ENCODE measurements at regions not wholly inside any gene's neighbourhood (a gene's known extent, or its start where the extent isn't known, plus 50 kb on each side); places are given as distances from the start of the nearest gene placed in this dataset.

DNA sequence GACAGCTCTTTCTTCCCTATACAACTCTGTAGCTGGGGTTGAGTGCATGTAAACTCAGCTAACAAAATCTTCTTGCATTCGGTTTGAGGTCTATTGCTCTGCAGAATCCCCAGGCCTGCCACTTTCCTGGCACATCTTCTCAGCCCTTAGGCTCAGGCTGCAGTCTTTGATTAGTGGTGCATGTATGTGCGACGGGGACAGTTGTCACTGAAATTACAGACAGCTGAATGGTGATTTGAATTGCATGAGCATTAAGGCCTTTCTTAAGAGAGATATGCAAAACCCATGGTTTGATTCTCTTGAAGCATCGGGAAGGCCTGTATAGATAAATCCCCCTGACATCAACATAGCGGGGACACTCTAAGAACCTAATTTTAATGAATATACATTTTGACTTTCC, 222.8 kb downstream of the CDH26 start:
- ChIA-PET POLR2A (no interaction called here), CTCF (interaction anchor here (1.0 kb wide), 1 partner anchor 30 kb away, joined by 3 read pairs; no protein-coding TSS in a partner anchor)
- Histone ChIP-seq H3K27ac (ENCODE audit: extremely low read depth, low read depth, low read length) (no peak overlapping the region), H3K9me3 (ENCODE audit: control insufficient read depth, insufficient read depth, low read depth, low read length) (no peaks in the 10 kb centered on the region), H3K36me3 (ENCODE audit: control insufficient read depth in 2 of 2, insufficient read depth in 1 of 2, low read length in 2 of 2) (no peaks in the 10 kb centered on the region), H3K4me1 (ENCODE audit: control insufficient read depth, insufficient read depth, low read length) (no peaks in the 10 kb centered on the region), H3K4me3 (ENCODE audit: low read depth, low read length) (no peak overlapping the region)
- TF ChIP-seq ZNF501 (tag by site-specific recombination; IDR thresholded peaks at IDR 0.05) (no peak), ZNF423 (tag by site-specific recombination; IDR thresholded peaks at IDR 0.05) (no peak), ZNF292 (tag by site-specific recombination; IDR thresholded peaks at IDR 0.05; ENCODE audit: borderline replicate concordance, low read depth) (no peak), OSR2 (tag by site-specific recombination; IDR thresholded peaks at IDR 0.05) (no peak)

DNA sequence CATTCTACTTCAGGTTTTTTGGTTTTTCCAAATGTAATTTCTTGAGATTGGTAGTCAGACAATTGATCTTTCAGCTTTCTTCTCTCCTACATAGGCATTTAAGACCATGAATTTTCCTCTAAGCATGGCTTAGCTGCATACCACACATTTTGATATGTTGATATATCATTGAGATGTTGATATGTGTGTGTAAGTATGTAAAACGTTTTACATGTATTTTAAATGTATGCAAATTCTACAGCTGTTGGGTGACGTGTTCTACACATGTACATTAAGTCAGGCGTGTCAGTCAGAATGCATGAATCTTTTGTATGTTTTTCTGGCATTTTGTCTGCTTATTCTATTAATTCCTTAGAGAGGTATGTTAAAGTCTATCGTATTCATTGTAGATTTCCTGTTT, 228.2 kb downstream of the CDH26 start:
- POLR2A ChIA-PET = no interaction called here
- H3K9me3 ChIP-seq (ENCODE audit: control insufficient read depth, insufficient read depth, low read depth, low read length) = no peaks in the 10 kb centered on the region
- CTCF ChIA-PET = no interaction called here
- H3K4me1 ChIP-seq (ENCODE audit: control insufficient read depth, insufficient read depth, low read length) = no peaks in the 10 kb centered on the region
- TF ChIP-seq BCL11A (tag by site-specific recombination; IDR thresholded peaks at IDR 0.05; ENCODE audit: low read depth) (no peak), ZNF660 (tag by site-specific recombination; IDR thresholded peaks at IDR 0.05) (no peak), ZNF610 (tag by site-specific recombination; IDR thresholded peaks at IDR 0.05; ENCODE audit: borderline replicate concordance) (no peak), ZNF658 (tag by site-specific recombination; IDR thresholded peaks at IDR 0.05) (no peak), ZBTB1 (tag by site-specific recombination; IDR thresholded peaks at IDR 0.05) (no peak), ZNF473 (tag by site-specific recombination; IDR thresholded peaks at IDR 0.05) (no peak), ZNF394 (tag by site-specific recombination; IDR thresholded peaks at IDR 0.05; ENCODE audit: borderline replicate concordance) (no peak), KLF1 (tag by site-specific recombination; IDR thresholded peaks at IDR 0.05) (no peak), ZNF521 (tag by site-specific recombination; IDR thresholded peaks at IDR 0.05) (no peak)
- TF ChIP-seq, protein P1, sequence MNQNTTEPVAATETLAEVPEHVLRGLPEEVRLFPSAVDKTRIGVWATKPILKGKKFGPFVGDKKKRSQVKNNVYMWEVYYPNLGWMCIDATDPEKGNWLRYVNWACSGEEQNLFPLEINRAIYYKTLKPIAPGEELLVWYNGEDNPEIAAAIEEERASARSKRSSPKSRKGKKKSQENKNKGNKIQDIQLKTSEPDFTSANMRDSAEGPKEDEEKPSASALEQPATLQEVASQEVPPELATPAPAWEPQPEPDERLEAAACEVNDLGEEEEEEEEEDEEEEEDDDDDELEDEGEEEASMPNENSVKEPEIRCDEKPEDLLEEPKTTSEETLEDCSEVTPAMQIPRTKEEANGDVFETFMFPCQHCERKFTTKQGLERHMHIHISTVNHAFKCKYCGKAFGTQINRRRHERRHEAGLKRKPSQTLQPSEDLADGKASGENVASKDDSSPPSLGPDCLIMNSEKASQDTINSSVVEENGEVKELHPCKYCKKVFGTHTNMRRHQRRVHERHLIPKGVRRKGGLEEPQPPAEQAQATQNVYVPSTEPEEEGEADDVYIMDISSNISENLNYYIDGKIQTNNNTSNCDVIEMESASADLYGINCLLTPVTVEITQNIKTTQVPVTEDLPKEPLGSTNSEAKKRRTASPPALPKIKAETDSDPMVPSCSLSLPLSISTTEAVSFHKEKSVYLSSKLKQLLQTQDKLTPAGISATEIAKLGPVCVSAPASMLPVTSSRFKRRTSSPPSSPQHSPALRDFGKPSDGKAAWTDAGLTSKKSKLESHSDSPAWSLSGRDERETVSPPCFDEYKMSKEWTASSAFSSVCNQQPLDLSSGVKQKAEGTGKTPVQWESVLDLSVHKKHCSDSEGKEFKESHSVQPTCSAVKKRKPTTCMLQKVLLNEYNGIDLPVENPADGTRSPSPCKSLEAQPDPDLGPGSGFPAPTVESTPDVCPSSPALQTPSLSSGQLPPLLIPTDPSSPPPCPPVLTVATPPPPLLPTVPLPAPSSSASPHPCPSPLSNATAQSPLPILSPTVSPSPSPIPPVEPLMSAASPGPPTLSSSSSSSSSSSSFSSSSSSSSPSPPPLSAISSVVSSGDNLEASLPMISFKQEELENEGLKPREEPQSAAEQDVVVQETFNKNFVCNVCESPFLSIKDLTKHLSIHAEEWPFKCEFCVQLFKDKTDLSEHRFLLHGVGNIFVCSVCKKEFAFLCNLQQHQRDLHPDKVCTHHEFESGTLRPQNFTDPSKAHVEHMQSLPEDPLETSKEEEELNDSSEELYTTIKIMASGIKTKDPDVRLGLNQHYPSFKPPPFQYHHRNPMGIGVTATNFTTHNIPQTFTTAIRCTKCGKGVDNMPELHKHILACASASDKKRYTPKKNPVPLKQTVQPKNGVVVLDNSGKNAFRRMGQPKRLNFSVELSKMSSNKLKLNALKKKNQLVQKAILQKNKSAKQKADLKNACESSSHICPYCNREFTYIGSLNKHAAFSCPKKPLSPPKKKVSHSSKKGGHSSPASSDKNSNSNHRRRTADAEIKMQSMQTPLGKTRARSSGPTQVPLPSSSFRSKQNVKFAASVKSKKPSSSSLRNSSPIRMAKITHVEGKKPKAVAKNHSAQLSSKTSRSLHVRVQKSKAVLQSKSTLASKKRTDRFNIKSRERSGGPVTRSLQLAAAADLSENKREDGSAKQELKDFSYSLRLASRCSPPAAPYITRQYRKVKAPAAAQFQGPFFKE (tag by site-specific recombination; IDR thresholded peaks at IDR 0.05; ENCODE audit: borderline replicate concordance) = no peak
- H3K36me3 ChIP-seq (ENCODE audit: control insufficient read depth in 2 of 2, insufficient read depth in 1 of 2, low read length in 2 of 2) = no peaks in the 10 kb centered on the region
- H3K27ac ChIP-seq (ENCODE audit: extremely low read depth, low read depth, low read length) = no peak overlapping the region
- H3K4me3 ChIP-seq (ENCODE audit: low read depth, low read length) = no peak overlapping the region

DNA sequence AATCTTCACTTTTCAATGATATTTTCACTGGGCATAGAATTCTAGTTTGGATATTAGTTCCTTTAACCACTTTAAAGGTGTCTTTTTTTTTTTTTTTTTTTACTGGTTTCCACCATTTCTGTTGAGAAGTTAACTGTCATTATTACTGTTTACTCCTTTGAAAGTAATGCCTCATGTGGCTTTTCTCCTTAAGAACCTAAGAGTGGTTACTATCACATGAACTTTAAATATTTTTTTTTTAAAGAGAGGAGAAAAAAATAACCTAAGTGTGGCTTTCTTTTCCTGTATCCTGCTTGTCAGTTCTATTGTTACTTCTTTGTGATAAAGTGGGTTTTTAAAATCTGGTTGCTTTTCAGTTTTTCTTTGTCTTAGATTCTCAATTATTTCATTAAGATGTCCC, 229.5 kb downstream of the CDH26 start:
- CTCF ChIA-PET = no interaction called here
- no peaks in the 10 kb centered on the region for H3K4me1 ChIP-seq (ENCODE audit: control insufficient read depth, insufficient read depth, low read length)

More for the DNA sequence above, 229.5 kb downstream of the CDH26 start:
- POLR2A ChIA-PET = no interaction called here
- TF ChIP-seq ZNF623 (tag by site-specific recombination; IDR thresholded peaks at IDR 0.05) (no peak), YY2 (tag by site-specific recombination; IDR thresholded peaks at IDR 0.05) (no peak), KLF7 (tag by site-specific recombination; IDR thresholded peaks at IDR 0.05; ENCODE audit: borderline replicate concordance) (no peak), KLF16 (tag by site-specific recombination; IDR thresholded peaks at IDR 0.05) (no peak), ZXDB (tag by site-specific recombination; IDR thresholded peaks at IDR 0.05) (no peak), ZNF211 (tag by site-specific recombination; IDR thresholded peaks at IDR 0.05; ENCODE audit: low read depth) (no peak)
- TF ChIP-seq, protein P2, sequence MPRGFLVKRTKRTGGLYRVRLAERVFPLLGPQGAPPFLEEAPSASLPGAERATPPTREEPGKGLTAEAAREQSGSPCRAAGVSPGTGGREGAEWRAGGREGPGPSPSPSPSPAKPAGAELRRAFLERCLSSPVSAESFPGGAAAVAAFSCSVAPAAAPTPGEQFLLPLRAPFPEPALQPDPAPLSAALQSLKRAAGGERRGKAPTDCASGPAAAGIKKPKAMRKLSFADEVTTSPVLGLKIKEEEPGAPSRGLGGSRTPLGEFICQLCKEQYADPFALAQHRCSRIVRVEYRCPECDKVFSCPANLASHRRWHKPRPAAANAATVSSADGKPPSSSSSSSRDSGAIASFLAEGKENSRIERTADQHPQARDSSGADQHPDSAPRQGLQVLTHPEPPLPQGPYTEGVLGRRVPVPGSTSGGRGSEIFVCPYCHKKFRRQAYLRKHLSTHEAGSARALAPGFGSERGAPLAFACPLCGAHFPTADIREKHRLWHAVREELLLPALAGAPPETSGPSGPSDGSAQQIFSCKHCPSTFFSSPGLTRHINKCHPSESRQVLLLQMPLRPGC (tag by site-specific recombination; IDR thresholded peaks at IDR 0.05) = no peak
- TF ChIP-seq, protein P3, sequence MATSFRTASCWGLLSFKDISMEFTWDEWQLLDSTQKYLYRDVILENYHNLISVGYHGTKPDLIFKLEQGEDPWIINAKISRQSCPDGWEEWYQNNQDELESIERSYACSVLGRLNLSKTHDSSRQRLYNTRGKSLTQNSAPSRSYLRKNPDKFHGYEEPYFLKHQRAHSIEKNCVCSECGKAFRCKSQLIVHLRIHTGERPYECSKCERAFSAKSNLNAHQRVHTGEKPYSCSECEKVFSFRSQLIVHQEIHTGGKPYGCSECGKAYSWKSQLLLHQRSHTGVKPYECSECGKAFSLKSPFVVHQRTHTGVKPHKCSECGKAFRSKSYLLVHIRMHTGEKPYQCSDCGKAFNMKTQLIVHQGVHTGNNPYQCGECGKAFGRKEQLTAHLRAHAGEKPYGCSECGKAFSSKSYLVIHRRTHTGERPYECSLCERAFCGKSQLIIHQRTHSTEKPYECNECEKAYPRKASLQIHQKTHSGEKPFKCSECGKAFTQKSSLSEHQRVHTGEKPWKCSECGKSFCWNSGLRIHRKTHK (tag by site-specific recombination; IDR thresholded peaks at IDR 0.05) = no peak
- H3K27ac ChIP-seq (ENCODE audit: extremely low read depth, low read depth, low read length) = no peak overlapping the region
- no peaks in the 10 kb centered on the region for H3K36me3 ChIP-seq (ENCODE audit: control insufficient read depth in 2 of 2, insufficient read depth in 1 of 2, low read length in 2 of 2)
- H3K4me3 ChIP-seq (ENCODE audit: low read depth, low read length) = no peak overlapping the region
- no peaks in the 10 kb centered on the region for H3K9me3 ChIP-seq (ENCODE audit: control insufficient read depth, insufficient read depth, low read depth, low read length)

Measured in HEK293 (cell line).